Loucy (cell line): ENCODE measurements at regions not wholly inside any gene's neighbourhood (a gene's known extent, or its start where the extent isn't known, plus 50 kb on each side); places are given as distances from the start of the nearest gene placed in this dataset.

Experiments
- H2AFZ ChIP-seq: fragments of 200-600 bp; sonication (generic); 2 replicates; pipeline ENCODE4 v1.6.0; 2016; ENCODE audit warnings: antibody characterized with exemption, mild to moderate bottlenecking, low read length, moderate library complexity
- H3F3A ChIP-seq: fragments of 200-600 bp; 2 replicates; pipeline ENCODE4 v1.6.0; 2016; ENCODE audit warnings: antibody characterized with exemption, low read depth, mild to moderate bottlenecking
- H3K27me3 ChIP-seq: fragments of 200-600 bp; sonication (generic); 2 replicates; pipeline ENCODE4 v1.6.1; 2014; ENCODE audit warnings: low read length, mild to moderate bottlenecking; ENCODE audit not compliant: insufficient read depth, poor library complexity, severe bottlenecking
- H3K36me3 ChIP-seq: fragments of 200-600 bp; sonication (generic); 2 replicates; pipeline ENCODE4 v1.6.1; 2016; ENCODE audit warnings: low read length; ENCODE audit not compliant: insufficient read depth
- H3K4me1 ChIP-seq: fragments of 200-600 bp; sonication (generic); 2 replicates; pipeline ENCODE4 v1.5.1; 2014; ENCODE audit warnings: low read length, mild to moderate bottlenecking; ENCODE audit not compliant: insufficient read depth, poor library complexity, severe bottlenecking
- H3K4me2 ChIP-seq: fragments of 200-600 bp; sonication (generic); 2 replicates; pipeline ENCODE4 v1.6.0; 2014; ENCODE audit warnings: antibody characterized with exemption, low read length, low read depth, mild to moderate bottlenecking; ENCODE audit not compliant: poor library complexity, severe bottlenecking
- H3K4me3 ChIP-seq: fragments of 200-600 bp; sonication (generic); 2 replicates; pipeline ENCODE4 v1.5.1; 2014; ENCODE audit warnings: low read length, mild to moderate bottlenecking, mixed read lengths; ENCODE audit not compliant: poor library complexity, severe bottlenecking
- H3K79me2 ChIP-seq: fragments of 200-600 bp; sonication (generic); 2 replicates; pipeline ENCODE4 v1.6.1; 2014; ENCODE audit warnings: low read length; ENCODE audit not compliant: insufficient read depth
- H3K9ac ChIP-seq: fragments of 200-600 bp; sonication (generic); 2 replicates; pipeline ENCODE4 v1.6.0; 2014; ENCODE audit warnings: mild to moderate bottlenecking, low read depth, low read length, moderate library complexity; ENCODE audit not compliant: poor library complexity, severe bottlenecking
- H3K9me2 ChIP-seq: fragments of 200-600 bp; sonication (generic); replicated peaks from 2 replicates; pipeline ENCODE4 v1.6.1; 2016; ENCODE audit warnings: low read depth, low read length, mixed read lengths
- H3K9me3 ChIP-seq: fragments of 200-600 bp; sonication (generic); 2 replicates; pipeline ENCODE4 v1.6.1; 2014; ENCODE audit warnings: mild to moderate bottlenecking, antibody characterized with exemption, low read length, low read depth; ENCODE audit not compliant: insufficient read depth
- H4K20me1 ChIP-seq: fragments of 200-600 bp; sonication (generic); 2 replicates; pipeline ENCODE4 v1.6.0; 2014; ENCODE audit warnings: antibody characterized with exemption, low read length, mild to moderate bottlenecking; ENCODE audit not compliant: insufficient read depth, poor library complexity, severe bottlenecking
- EZH2phosphoT487 ChIP-seq: fragments of 200-600 bp; IDR thresholded peaks from 2 replicates; pipeline ENCODE4 v1.6.1; 2018; ENCODE audit warnings: antibody characterized with exemption, mild to moderate bottlenecking, moderate library complexity, borderline replicate concordance
- TF ChIP-seq, protein P1 (sequence below): fragments of 200-600 bp; sonication (generic); conservative IDR thresholded peaks from 2 replicates; pipeline ENCODE4 v1.5.1; 2014; ENCODE audit warnings: mild to moderate bottlenecking, antibody characterized with exemption, low read length

DNA sequence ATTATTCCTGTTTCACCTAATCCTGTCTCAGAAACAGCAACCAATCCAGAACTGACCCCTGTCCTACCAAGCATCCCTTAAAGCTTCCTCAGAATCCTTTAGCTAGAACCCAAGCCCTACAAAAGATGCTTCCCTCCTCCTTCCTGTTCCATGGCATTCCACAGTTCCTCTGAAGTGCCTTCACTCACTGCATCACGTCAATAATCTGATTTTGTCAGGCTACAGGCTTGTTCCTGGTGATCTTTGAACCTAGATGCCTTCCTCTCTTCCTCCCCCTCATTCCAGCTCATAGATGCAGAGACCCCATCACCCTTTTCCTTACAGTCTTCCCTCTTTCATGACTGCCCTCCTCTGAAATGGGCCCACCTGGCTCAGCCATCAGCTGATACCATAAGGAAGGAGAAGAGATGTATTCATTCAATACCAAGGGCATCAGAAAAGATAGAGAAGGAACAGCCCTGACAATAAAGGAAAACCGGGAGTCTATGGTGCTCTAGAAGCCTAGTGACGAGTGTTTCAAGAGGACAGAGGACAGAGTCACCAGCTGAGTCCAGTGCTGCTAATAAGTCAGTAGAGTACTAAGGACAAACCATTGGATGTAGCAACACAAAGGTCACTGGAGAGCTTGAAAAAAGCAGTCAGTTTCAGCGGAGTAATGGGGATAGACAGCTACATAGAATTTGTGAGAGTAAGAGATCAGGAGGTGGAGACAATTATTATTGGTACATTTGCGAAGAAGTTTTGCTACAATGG is 62.5 kb upstream of the SPDEF start:
- Histone ChIP-seq H3K79me2 (peaks cover 4% of the 10 kb centered on the region; the same call in 1 of the 2 replicates), H3F3A (no peaks in the 10 kb centered on the region), H3K9me3 (no peaks in the 10 kb centered on the region), H3K4me1 (no peaks in the 10 kb centered on the region), H3K9ac (no peak overlapping the region), H2AFZ (no peak overlapping the region), H4K20me1 (no peaks in the 10 kb centered on the region), H3K9me2 (no peaks in the 10 kb centered on the region), H3K27me3 (no peaks in the 10 kb centered on the region), H3K4me2 (no peak overlapping the region), H3K36me3 (peaks cover 19% of the 10 kb centered on the region; the same call in 1 of the 2 replicates), H3K4me3 (no peak overlapping the region)
- TF ChIP-seq, protein P1, sequence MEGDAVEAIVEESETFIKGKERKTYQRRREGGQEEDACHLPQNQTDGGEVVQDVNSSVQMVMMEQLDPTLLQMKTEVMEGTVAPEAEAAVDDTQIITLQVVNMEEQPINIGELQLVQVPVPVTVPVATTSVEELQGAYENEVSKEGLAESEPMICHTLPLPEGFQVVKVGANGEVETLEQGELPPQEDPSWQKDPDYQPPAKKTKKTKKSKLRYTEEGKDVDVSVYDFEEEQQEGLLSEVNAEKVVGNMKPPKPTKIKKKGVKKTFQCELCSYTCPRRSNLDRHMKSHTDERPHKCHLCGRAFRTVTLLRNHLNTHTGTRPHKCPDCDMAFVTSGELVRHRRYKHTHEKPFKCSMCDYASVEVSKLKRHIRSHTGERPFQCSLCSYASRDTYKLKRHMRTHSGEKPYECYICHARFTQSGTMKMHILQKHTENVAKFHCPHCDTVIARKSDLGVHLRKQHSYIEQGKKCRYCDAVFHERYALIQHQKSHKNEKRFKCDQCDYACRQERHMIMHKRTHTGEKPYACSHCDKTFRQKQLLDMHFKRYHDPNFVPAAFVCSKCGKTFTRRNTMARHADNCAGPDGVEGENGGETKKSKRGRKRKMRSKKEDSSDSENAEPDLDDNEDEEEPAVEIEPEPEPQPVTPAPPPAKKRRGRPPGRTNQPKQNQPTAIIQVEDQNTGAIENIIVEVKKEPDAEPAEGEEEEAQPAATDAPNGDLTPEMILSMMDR: no peak
- TF ChIP-seq EZH2phosphoT487: no peak

DNA sequence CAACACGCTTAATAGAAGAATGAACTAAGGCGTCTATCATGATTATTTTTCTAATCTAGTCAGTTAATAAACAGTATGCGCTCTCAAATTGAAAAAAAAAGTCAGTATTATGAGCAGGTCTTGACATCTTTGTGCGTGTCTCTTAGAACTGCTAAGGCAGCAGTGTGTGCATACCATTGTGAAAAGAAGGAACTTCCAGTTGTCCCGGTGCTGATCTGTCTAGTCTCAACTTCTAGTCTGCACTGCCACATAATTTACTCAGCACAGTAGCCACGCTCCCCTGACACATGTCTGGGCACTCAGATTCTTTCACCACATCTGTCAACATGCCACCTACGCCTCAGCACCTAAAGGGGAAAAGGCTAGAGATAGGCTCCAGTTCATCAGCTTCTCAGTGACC is 61.1 kb upstream of the SPDEF start:
- no peak overlapping the region for H3K9ac ChIP-seq
- no peaks in the 10 kb centered on the region for H3K9me2 ChIP-seq
- no peak overlapping the region for H3K4me2 ChIP-seq
- no peaks in the 10 kb centered on the region for H4K20me1 ChIP-seq
- peaks cover 5% of the 10 kb centered on the region; the same call in 1 of the 2 replicates for H3K79me2 ChIP-seq
- no peak overlapping the region for H2AFZ ChIP-seq
- no peak overlapping the region for H3K4me3 ChIP-seq
- no peaks in the 10 kb centered on the region for H3F3A ChIP-seq
- no peaks in the 10 kb centered on the region for H3K4me1 ChIP-seq
- H3K9me3 ChIP-seq: no peaks in the 10 kb centered on the region
- TF ChIP-seq EZH2phosphoT487: no peak
- TF ChIP-seq, protein P1: no peak
- no peaks in the 10 kb centered on the region for H3K27me3 ChIP-seq
- peaks cover 19% of the 10 kb centered on the region; the same call in 1 of the 2 replicates for H3K36me3 ChIP-seq

DNA sequence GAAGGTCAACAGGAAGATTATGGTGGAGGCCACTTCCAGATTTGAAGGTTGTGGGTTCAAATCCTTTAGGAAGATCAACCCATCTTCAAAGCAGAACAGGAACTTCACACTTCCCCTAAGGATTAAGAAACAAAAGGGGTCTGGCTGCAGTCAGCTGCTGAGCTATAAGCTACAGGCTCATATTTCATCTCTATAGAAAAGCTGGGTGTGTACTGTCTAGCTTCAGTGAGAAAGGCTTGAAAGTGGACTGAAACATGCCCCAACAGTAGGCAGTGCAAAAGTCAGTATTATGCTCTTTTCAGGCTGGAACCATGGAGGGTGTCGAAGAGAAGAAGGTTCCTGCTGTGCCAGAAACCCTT is 60.1 kb upstream of the SPDEF start:
- Histone ChIP-seq H3K4me3 (no peak overlapping the region), H4K20me1 (peaks cover 2% of the 10 kb centered on the region), H3K36me3 (peaks cover 19% of the 10 kb centered on the region; the same call in 1 of the 2 replicates), H3K9me2 (no peaks in the 10 kb centered on the region), H3K4me1 (no peaks in the 10 kb centered on the region), H3K27me3 (no peaks in the 10 kb centered on the region), H3K79me2 (peaks cover 5% of the 10 kb centered on the region; the same call in 1 of the 2 replicates), H3F3A (no peaks in the 10 kb centered on the region), H3K4me2 (no peak overlapping the region), H2AFZ (no peak overlapping the region), H3K9me3 (no peaks in the 10 kb centered on the region), H3K9ac (no peak overlapping the region)
- no peak for TF ChIP-seq EZH2phosphoT487
- TF ChIP-seq, protein P1: no peak
